ENCODE measurements at regions not wholly inside any gene's neighbourhood (a gene's known extent, or its start where the extent isn't known, plus 50 kb on each side); places are given as distances from the start of the nearest gene placed in this dataset.

- DNase-seq (ENCODE audit: low spot score) = no peak
Measured at GRCh38 chr9:10983251-10983650, 370.4 kb upstream of the PTPRD start.

DNA sequence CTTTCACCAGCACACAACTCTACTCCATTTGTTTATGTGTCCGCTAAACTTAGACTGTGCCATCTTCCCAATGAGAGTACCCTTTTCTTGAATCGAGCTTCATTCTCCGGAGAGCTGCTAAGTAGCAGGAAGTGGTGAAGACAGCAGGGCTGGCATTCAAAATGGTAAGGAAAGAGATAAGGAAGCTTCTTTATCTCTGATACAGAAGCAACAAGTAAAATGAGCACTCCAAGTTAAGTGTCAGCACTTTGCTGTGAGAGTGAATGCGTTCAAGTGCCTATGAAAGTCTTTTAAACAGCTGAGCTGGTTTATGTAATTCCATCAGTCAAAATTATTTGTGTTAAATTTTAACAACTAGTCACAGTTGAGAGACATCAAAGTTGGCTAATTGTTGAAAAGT, 386.8 kb upstream of the PTPRD start:
- DNase-seq (ENCODE audit: low spot score) = no peak
- ATAC-seq = no peak
- TF ChIP-seq RELA (CRISPR knock-in tag; IDR thresholded peaks at IDR 0.05; ENCODE audit: borderline replicate concordance) (no peak), ATF6 (CRISPR knock-in tag; IDR thresholded peaks at IDR 0.05) (no peak)
- Mint-ChIP-seq H3K4me1 (no peaks in the 10 kb centered on the region), H3K4me3 (no peak overlapping the region), H3K27me3 (ENCODE audit: low read depth) (no peaks in the 10 kb centered on the region), H3K36me3 (peaks cover 2% of the 10 kb centered on the region), H3K9me3 (peaks cover 3% of the 10 kb centered on the region), H3K27ac (no peak overlapping the region)
- ChIA-PET CTCF (no interaction called here), POLR2A (interaction anchor here (0.5 kb wide), 1 partner anchor 627 kb away, joined by 3 read pairs; no protein-coding TSS in a partner anchor)

More at GRCh38 chr9:10983251-10983650, 370.4 kb upstream of the PTPRD start:
- TF ChIP-seq PRDM15 (CRISPR knock-in tag; IDR thresholded peaks at IDR 0.05) (no peak), HMGA2 (CRISPR knock-in tag; IDR thresholded peaks at IDR 0.05) (peak; percentile 99), ZNF317 (CRISPR knock-in tag; IDR thresholded peaks at IDR 0.05; ENCODE audit: borderline replicate concordance, low read depth) (no peak), ZNF532 (CRISPR knock-in tag; IDR thresholded peaks at IDR 0.05; ENCODE audit: borderline replicate concordance) (no peak)
- TF ChIP-seq, protein P1, sequence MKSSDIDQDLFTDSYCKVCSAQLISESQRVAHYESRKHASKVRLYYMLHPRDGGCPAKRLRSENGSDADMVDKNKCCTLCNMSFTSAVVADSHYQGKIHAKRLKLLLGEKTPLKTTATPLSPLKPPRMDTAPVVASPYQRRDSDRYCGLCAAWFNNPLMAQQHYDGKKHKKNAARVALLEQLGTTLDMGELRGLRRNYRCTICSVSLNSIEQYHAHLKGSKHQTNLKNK (CRISPR knock-in tag; IDR thresholded peaks at IDR 0.05) = no peak
- H3K4me1 Mint-ChIP-seq = no peaks in the 10 kb centered on the region
- H3K9me3 Mint-ChIP-seq = peaks cover 7% of the 10 kb centered on the region
- ATAC-seq = no peak
- H3K36me3 Mint-ChIP-seq = no peaks in the 10 kb centered on the region
- POLR2A ChIA-PET = no interaction called here
- H3K27ac Mint-ChIP-seq = no peak overlapping the region
- CTCF ChIA-PET = no interaction called here
- H3K27me3 Mint-ChIP-seq (ENCODE audit: low read depth) = no peaks in the 10 kb centered on the region
- H3K4me3 Mint-ChIP-seq = no peak overlapping the region

- Mint-ChIP-seq H3K36me3 (no peaks in the 10 kb centered on the region), H3K4me1 (no peaks in the 10 kb centered on the region), H3K27me3 (ENCODE audit: low read depth) (no peaks in the 10 kb centered on the region), H3K4me3 (no peak overlapping the region), H3K9me3 (no peaks in the 10 kb centered on the region), H3K27ac (no peak overlapping the region)
- DNase-seq (ENCODE audit: low spot score) (no peak), ATAC-seq (no peak)
- ChIA-PET POLR2A (no interaction called here), CTCF (no interaction called here)
- no peak for TF ChIP-seq CBFB (CRISPR knock-in tag; IDR thresholded peaks at IDR 0.05; ENCODE audit: low read depth)
- no peak for TF ChIP-seq GRHL2 (CRISPR knock-in tag; IDR thresholded peaks at IDR 0.05; ENCODE audit: insufficient replicate concordance, severe bottlenecking)
- no peak for TF ChIP-seq PRDM15 (CRISPR knock-in tag; IDR thresholded peaks at IDR 0.05)
- no peak for TF ChIP-seq NR3C1 (CRISPR knock-in tag; conservative IDR thresholded peaks at IDR 0.05; ENCODE audit: low read depth)
- TF ChIP-seq E2F5 (CRISPR knock-in tag; IDR thresholded peaks at IDR 0.05) = no peak
- no peak for TF ChIP-seq ZNF232 (CRISPR knock-in tag; IDR thresholded peaks at IDR 0.05)
- TF ChIP-seq ELF4 (CRISPR knock-in tag; IDR thresholded peaks at IDR 0.05; ENCODE audit: low read depth) = no peak
- TF ChIP-seq ZNF263 (CRISPR knock-in tag; IDR thresholded peaks at IDR 0.05; ENCODE audit: low read depth) = no peak
Measured at GRCh38 chr9:11001546-11001945, 388.7 kb upstream of the PTPRD start.
